Endothelial cell of umbilical vein (primary cell): ENCODE measurements at regions not wholly inside any gene's neighbourhood (a gene's known extent, or its start where the extent isn't known, plus 50 kb on each side); places are given as distances from the start of the nearest gene placed in this dataset.
A peak's percentile ranks its signal among the peaks of the same experiment; 100 is the strongest.

ENCODE experiments used
- BruUV-seq: library from RNA; stranded (reverse); fragments of 400-500 nt; replicated peaks from 2 replicates; lab custom pipeline; 2021; lab: Mats Ljungman, UMichigan
- CTCF ChIA-PET: fragments of 300-600, 350-600 bp; sonication (Branson Sonifier 250); formaldehyde crosslinking; loops from one replicate; lab custom pipeline; 2021; ENCODE audit warnings: antibody characterized with exemption, inconsistent platforms; lab: Charles Lee
- POLR2A ChIA-PET: fragments of 300-600, 350-600 bp; sonication (Branson Sonifier 250); formaldehyde crosslinking; loops from one replicate; lab custom pipeline; 2021; ENCODE audit warnings: antibody characterized with exemption, inconsistent platforms; lab: Charles Lee
- DNase-seq: peaks from one replicate; pipeline ENCODE4 v3.0.0-alpha.2; 2011; ENCODE audit warnings: low read depth, low spot score
- FAIRE-seq: peaks from 2 replicates; lab custom pipeline; 2011; peaks lifted over from hg19 to GRCh38; lab: Jason Lieb, UNC
- H2AFZ ChIP-seq: 2 replicates; pipeline ENCODE4 v1.6.0; 2012; ENCODE audit warnings: low read depth, low read length, control low read depth, inconsistent platforms
- H3K27ac ChIP-seq: 2 replicates; pipeline ENCODE4 v1.5.1; 2011; ENCODE audit warnings: low read depth, mild to moderate bottlenecking, control low read depth, low read length, moderate library complexity; ENCODE audit not compliant: insufficient read depth
- H3K27me3 ChIP-seq, 2 experiments: 2 replicates each; pipeline versions ENCODE4 v1.6.0 to v1.6.1; 2011; ENCODE audit warnings: low read length in 2 of 2, mixed read lengths in 1 of 2; ENCODE audit not compliant: control insufficient read depth in 2 of 2, insufficient read depth in 2 of 2
- H3K36me3 ChIP-seq, 2 experiments: 2 replicates in 1 of 2; 3 replicates in 1 of 2; pipeline ENCODE4 v1.5.1; 2011; ENCODE audit warnings: low read length in 2 of 2, mild to moderate bottlenecking in 1 of 2, moderate library complexity in 1 of 2; ENCODE audit not compliant: control insufficient read depth in 2 of 2, insufficient read depth in 2 of 2; ENCODE audit errors: extremely low read depth in 1 of 2
- H3K4me1 ChIP-seq: 3 replicates; pipeline ENCODE4 v1.5.1; 2011; ENCODE audit warnings: mild to moderate bottlenecking, low read length; ENCODE audit not compliant: control insufficient read depth, insufficient read depth; ENCODE audit errors: extremely low read depth
- H3K4me2 ChIP-seq: 2 replicates; pipeline ENCODE4 v1.6.1; 2011; ENCODE audit warnings: low read length, control low read depth, mixed read lengths; ENCODE audit not compliant: insufficient read depth
- H3K4me3 ChIP-seq, 3 experiments: fragments of 200-600 bp in 1 of 3; sonication (generic), shearing (Covaris generic) in 1 of 3; replicated peaks in 1 of 3; 2 replicates each; pipeline ENCODE4 v1.5.1; 2011 to 2016; ENCODE audit warnings: control low read depth in 3 of 3, low read length in 3 of 3, mild to moderate bottlenecking in 2 of 3, inconsistent platforms in 1 of 3, low read depth in 1 of 3, moderate library complexity in 1 of 3; ENCODE audit not compliant: insufficient read depth in 1 of 3
- H3K79me2 ChIP-seq: 2 replicates; pipeline ENCODE4 v1.6.0; 2012; ENCODE audit warnings: low read length, inconsistent platforms; ENCODE audit not compliant: control insufficient read depth, insufficient read depth
- H3K9ac ChIP-seq: replicated peaks from 2 replicates; pipeline ENCODE3; 2011; ENCODE audit warnings: low read length, control low read depth; ENCODE audit not compliant: insufficient read depth; ENCODE audit errors: extremely low read depth
- H3K9me1 ChIP-seq: replicated peaks from 3 replicates; pipeline ENCODE4 v1.6.0; 2011; ENCODE audit warnings: mild to moderate bottlenecking, low read length; ENCODE audit not compliant: control insufficient read depth, insufficient read depth; ENCODE audit errors: extremely low read depth
- H3K9me3 ChIP-seq: replicated peaks from 2 replicates; pipeline ENCODE4 v1.5.1; 2012; ENCODE audit warnings: low read length, inconsistent platforms; ENCODE audit not compliant: control insufficient read depth, insufficient read depth
- H4K20me1 ChIP-seq: replicated peaks from 2 replicates; pipeline ENCODE3; 2011; ENCODE audit warnings: mild to moderate bottlenecking, low read length; ENCODE audit not compliant: control insufficient read depth, insufficient read depth; ENCODE audit errors: extremely low read depth
- EZH2 ChIP-seq: IDR thresholded peaks from 2 replicates; pipeline ENCODE4 v1.6.1; 2012; ENCODE audit warnings: borderline replicate concordance, low read depth, mild to moderate bottlenecking, moderate library complexity, low read length, inconsistent platforms; ENCODE audit not compliant: severe bottlenecking
- FOS ChIP-seq: IDR thresholded peaks from 2 replicates; pipeline ENCODE4 v1.6.1; 2011; ENCODE audit warnings: mild to moderate bottlenecking, low read length, moderate library complexity, borderline replicate concordance; ENCODE audit not compliant: insufficient read depth
- GATA2 ChIP-seq: IDR thresholded peaks from 2 replicates; pipeline ENCODE4 v1.7.0; 2011; ENCODE audit warnings: low read depth, mild to moderate bottlenecking, moderate library complexity, mixed read lengths, low read length; ENCODE audit not compliant: insufficient read length, insufficient read depth
- JUN ChIP-seq: IDR thresholded peaks from 2 replicates; pipeline ENCODE4 v1.6.1; 2011; ENCODE audit warnings: borderline replicate concordance, low read depth; ENCODE audit not compliant: insufficient read length, insufficient read depth
- MYC ChIP-seq: IDR thresholded peaks from one replicate; pipeline ENCODE4 v1.6.1; 2011; ENCODE audit warnings: mild to moderate bottlenecking, low read depth, low read length
- POLR2A ChIP-seq: IDR thresholded peaks from 2 replicates; pipeline ENCODE4 v1.6.1; 2012; ENCODE audit warnings: low read depth, mild to moderate bottlenecking, control low read depth, low read length
- POLR2AphosphoS5 ChIP-seq: IDR thresholded peaks from 2 replicates; pipeline ENCODE4 v1.6.1; 2012; ENCODE audit warnings: low read depth, mild to moderate bottlenecking, control low read depth, low read length, moderate library complexity; ENCODE audit not compliant: insufficient read depth
- dilution Hi-C: fragments of 300-500 bp; cut with MboI; formaldehyde crosslinking; loops from one replicate; pipeline ENCODE4 v1.15.0; 2019; ENCODE audit warnings: low sequenced_read_pairs; ENCODE audit not compliant: extremely low pct_ligation_motif_present
- intact Hi-C: fragments of 100-400 bp; cut with micrococcal nuclease; formaldehyde crosslinking; loops from one replicate; pipeline ENCODE4 v1.10.0; 2022
- TF ChIP-seq, protein P1 (sequence below), 2 donors: IDR thresholded peaks; 1 replicate in 1 of 2; 2 replicates in 1 of 2; pipeline ENCODE4 v1.5.1; 2011; ENCODE audit warnings: low read length in 2 of 2, mild to moderate bottlenecking in 2 of 2, moderate library complexity in 2 of 2, control low read depth in 1 of 2, inconsistent platforms in 1 of 2, low read depth in 1 of 2; ENCODE audit not compliant: insufficient read depth in 1 of 2; ENCODE audit errors: extremely low read depth in 1 of 2
- TF ChIP-seq, protein P2 (sequence below): IDR thresholded peaks from 2 replicates; pipeline ENCODE4 v1.6.1; 2011; ENCODE audit not compliant: insufficient read depth, insufficient read length

DNA sequence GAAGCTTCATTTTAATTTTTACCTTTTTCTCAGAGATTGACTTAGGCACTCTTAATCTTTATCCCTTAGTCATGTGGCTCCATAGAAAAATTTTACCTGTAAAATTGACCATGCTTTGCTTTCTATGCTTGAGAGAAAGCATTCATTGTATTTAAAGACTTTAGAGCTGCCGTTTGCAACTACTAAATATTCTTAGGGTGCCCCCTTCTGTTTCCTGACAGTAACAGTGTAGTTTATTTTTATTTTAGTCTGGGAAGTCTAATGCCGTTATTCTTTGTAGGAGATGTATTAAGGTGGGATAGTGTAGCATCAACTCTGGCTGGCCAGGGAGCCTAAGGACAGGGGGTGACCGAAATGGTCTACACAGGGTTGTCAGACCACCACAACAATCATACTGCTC lies 84.5 kb upstream of the SYNPR start:
- Histone ChIP-seq H3K36me3 (no peaks in the 10 kb centered on the region), H3K4me2 (no peak overlapping the region), H3K9ac (no peak overlapping the region), H3K4me1 (no peaks in the 10 kb centered on the region), H3K27me3 (no peaks in the 10 kb centered on the region), H4K20me1 (no peaks in the 10 kb centered on the region), H3K79me2 (no peaks in the 10 kb centered on the region), H3K9me1 (no peaks in the 10 kb centered on the region), H3K4me3 (no peak overlapping the region), H3K27ac (no peak overlapping the region), H3K9me3 (no peaks in the 10 kb centered on the region), H2AFZ (no peak overlapping the region)
- ChIA-PET POLR2A (no interaction called here), CTCF (interaction anchor here (1.2 to 1.8 kb wide), 3 partner anchors 570 to 862 kb away, joined by 4 to 8 read pairs (median 6); no protein-coding TSS in a partner anchor)
- DNase-seq (peak; percentile 3), FAIRE-seq (no peak)
- intact Hi-C loops, result loop anchor here (1.0 to 5.0 kb wide), 2 partner anchors 528 to 571 kb away; no protein-coding TSS in a partner anchor
- BruUV-seq, result no TSS peak
- dilution Hi-C loops, result no loop called here
- no peak for TF ChIP-seq FOS
- TF ChIP-seq JUN, result no peak
- TF ChIP-seq POLR2AphosphoS5, result no peak
- TF ChIP-seq, protein P1, sequence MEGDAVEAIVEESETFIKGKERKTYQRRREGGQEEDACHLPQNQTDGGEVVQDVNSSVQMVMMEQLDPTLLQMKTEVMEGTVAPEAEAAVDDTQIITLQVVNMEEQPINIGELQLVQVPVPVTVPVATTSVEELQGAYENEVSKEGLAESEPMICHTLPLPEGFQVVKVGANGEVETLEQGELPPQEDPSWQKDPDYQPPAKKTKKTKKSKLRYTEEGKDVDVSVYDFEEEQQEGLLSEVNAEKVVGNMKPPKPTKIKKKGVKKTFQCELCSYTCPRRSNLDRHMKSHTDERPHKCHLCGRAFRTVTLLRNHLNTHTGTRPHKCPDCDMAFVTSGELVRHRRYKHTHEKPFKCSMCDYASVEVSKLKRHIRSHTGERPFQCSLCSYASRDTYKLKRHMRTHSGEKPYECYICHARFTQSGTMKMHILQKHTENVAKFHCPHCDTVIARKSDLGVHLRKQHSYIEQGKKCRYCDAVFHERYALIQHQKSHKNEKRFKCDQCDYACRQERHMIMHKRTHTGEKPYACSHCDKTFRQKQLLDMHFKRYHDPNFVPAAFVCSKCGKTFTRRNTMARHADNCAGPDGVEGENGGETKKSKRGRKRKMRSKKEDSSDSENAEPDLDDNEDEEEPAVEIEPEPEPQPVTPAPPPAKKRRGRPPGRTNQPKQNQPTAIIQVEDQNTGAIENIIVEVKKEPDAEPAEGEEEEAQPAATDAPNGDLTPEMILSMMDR (IDR thresholded peaks at IDR 0.05; ENCODE audit: extremely low read depth in 1 of 2, insufficient read depth in 1 of 2, low read depth in 1 of 2, low read length in 2 of 2), result no peak
- no peak for TF ChIP-seq EZH2
- TF ChIP-seq MYC, result no peak
- TF ChIP-seq POLR2A, result no peak
- TF ChIP-seq, protein P2, sequence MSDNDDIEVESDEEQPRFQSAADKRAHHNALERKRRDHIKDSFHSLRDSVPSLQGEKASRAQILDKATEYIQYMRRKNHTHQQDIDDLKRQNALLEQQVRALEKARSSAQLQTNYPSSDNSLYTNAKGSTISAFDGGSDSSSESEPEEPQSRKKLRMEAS, result no peak
- no peak for TF ChIP-seq GATA2
